Hypothalamus (tissue), 51 donors: ENCODE measurements at regions not wholly inside any gene's neighbourhood (a gene's known extent, or its start where the extent isn't known, plus 50 kb on each side); places are given as distances from the start of the nearest gene placed in this dataset.
A peak's percentile ranks its signal among the peaks of the same experiment; 100 is the strongest.

Experiments
- DNase-seq, 51 donors: peaks; one replicate each; lab custom pipeline; 2025; lab: John Stamatoyannopoulos, UW

GRCh38 chr5:67502951-67503350 is 306.4 kb upstream of the CD180 start:
- no peak for DNase-seq

GRCh38 chr5:67496051-67496450 is 299.5 kb upstream of the CD180 start:
- DNase-seq, result no peak

DNA sequence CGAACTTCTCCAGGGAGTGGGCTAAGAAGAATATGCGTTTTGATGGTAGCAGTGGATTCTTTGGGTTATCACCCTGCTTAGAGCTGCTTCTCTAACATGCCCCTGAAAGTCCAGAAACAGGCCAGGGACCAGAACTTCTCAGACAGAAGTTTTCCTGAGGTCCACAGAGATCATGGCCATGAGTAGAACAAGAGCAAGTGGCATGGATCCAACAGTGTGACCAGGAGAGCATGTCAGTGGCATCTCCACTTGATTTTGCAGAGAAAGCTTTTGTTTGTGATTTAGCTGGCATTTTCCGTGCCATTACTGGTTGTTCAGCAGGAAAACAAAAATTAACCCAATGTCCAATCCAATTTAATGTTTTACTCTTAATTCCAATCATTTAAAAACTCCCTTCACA is 298.5 kb upstream of the CD180 start:
- peak in 1 of 51 donors; percentile 4 for DNase-seq

DNA sequence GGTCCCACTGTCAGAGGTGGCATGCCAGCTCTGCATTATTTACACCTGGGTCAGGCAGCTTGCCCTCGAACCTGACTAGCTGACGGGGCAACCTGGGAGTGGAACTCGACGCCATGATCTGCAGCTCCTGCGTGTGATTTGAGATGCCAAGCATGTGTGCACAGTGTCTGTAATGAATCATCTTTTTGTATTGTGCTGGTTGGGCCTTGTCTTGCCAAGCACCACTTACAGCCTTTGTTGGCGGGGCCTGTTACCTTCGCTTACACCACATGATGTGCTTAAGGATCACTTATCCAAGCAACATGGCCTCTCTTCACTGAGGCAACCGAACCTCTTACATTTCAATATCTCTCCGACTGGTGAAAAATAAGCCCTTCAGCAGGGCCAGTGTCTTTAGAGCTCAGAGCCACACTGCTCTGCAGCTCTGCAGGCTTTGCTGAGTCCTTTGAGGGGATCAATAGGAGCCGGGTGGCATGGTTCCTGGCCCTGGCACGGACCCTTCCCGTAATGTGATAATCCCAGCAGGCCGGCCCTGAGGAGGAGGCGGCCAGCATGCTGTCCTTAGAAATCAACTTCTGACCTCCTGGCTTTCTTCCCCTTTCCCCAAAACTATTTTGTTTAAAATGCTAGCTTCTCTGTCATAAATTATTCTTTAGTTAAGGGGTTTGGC is 297.7 kb upstream of the CD180 start:
- peak in 26 of 51 donors; percentile 5 to 69 (median 24) for DNase-seq

DNA sequence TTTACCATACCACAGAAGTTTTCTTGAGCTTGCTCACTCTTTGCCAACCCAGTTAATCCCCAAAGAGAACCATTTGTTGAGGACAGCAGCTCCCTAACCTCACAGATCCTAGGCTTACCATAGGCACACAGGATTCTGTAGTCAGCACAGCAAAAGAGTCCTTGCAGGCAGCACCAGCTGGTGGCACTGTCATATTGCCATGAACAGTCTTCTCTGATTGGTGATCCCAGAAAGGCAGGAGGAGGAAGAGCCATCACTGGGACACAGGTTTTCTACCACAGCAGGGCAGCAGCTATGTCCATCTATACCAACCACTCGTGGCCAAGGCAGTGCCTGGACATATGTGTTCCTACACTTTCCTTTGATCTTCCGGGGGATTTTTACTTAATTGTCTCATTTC is 297.1 kb upstream of the CD180 start:
- peak in 40 of 51 donors; percentile 8 to 80 (median 42) for DNase-seq

DNA sequence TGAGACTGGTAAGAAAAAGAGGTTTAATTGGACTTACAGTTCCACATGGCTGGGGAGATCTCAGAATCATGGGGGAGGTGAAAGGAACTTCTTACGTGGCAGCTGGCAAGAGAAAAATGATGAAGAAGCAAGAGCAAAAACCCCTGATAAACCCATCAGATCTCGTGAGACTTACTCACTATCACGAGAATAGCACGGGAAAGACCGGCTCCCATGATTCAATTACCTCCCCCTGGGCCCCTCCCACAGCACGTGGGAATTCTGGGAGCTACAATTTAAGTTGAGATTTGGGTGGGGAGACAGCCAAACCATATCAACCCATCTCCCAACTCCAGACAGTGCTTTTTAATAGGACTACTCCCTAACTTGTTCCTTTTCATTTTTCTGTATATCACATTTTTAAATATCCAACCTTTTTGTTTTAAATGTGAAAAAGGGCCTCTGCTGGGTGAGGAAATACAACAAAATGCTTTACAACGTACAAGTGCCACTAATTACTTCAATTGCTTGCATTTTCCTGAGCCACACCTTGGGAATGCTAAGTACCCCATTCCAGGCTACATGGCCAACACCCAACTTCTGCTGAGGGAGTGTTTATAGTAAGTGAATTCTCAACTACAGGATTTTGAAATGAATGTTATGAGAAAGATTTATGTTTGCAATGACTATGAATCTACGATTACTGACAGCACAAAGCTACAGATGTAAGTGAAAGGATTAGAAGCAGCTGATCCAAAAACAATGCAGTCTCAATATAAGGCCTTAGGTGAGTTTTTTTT is 294.1 kb upstream of the CD180 start:
- no peak for DNase-seq

DNA sequence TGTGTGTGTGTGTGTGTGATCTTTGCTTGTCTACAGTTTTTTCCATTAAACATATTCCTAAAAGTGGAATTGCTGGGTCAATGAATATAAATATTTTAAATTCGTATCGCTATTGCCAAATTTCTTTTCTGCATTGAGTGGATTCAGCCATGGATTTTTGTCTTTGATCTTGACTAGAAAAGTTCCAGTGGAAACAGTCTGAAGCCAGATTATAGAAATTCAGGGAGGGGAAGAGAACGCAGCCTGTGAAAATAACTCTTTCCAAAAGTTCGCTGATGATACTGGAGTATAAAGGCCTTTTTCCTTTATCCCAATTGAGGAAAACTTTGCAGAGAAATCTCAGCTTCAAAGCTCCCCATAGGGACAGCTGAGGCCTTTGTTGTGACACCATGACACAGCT is 292.3 kb upstream of the CD180 start:
- DNase-seq, result no peak

DNA sequence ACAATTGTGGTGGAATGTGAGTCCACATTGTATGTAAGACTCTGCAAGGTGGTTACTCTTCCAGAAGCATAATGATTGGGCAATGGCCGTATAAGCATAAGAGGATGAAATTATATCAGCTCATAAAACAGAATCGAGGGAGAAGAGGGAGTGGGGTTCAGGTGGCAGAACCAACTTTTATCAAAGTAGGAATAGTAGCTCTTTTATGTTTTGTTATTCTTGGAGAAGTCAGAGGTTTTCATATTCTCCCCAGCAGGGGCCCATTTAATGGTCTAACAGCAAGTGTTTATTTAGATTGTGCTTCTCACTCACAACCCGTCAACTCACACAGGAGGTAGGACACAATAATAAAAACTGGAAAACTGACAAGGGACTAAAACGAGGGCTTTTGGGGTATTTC is 291.3 kb upstream of the CD180 start:
- DNase-seq, result no peak

GRCh38 chr5:67483453-67484030 is 286.9 kb upstream of the CD180 start:
- DNase-seq, result no peak

GRCh38 chr5:67481362-67481761 is 284.8 kb upstream of the CD180 start:
- DNase-seq, result no peak

DNA sequence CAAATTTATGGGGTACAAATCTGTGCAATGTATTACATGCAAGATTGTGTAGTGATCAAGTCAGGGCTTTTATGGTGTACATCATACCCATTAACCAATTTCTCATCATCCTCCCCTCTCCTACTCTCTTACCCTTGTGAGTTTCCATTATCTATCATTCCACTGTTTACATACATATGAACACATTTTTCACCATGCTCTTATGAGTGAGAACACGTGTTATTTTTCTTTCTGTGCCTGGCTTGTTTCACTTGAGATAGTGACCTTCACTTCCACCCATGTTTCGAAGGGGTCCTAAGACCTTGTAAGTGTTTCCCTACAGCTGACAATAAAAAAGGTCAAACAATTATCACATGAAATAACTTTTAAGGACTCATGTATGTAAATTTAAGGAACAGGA is 281.7 kb upstream of the CD180 start:
- DNase-seq, result no peak

DNA sequence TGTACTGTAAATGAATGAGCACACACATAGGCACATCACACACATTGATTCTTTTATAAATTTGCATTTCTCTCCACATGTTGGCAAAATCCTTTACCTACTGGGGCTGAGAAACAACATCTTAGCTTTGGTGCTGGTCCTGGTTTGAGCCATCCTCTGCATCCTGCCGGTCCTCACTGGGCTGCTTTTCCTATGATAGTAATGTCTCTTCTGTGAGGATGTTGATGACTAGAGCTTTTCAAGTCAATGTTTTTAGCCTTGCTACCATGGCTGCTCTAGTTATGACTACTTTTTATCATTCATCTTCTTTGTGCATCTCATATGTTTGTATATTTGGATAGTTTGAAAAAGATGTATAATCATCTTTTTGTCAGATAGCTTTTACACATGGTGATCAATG is 280.4 kb upstream of the CD180 start:
- DNase-seq, result no peak

DNA sequence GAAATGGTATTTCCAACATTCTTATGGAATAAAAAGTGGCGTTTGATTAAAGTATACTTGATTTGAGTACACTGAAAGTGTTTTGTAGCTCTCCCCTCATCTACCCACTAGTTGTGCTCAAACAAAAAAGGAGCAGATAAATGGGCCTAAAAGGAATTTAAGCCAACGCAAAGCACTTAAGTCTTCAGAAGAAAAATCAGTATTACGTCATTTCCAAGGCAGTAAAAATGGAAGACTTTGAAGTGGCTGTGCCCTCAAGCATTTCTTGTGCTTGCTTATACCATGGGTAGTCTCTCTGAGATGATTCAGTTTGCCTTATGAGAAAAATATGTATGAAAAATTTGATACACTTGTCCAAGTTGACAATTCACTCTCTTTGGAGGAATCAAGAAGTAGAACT is 279.9 kb upstream of the CD180 start:
- DNase-seq, result no peak

GRCh38 chr5:67475489-67475888 is 278.9 kb upstream of the CD180 start:
- DNase-seq, result no peak

DNA sequence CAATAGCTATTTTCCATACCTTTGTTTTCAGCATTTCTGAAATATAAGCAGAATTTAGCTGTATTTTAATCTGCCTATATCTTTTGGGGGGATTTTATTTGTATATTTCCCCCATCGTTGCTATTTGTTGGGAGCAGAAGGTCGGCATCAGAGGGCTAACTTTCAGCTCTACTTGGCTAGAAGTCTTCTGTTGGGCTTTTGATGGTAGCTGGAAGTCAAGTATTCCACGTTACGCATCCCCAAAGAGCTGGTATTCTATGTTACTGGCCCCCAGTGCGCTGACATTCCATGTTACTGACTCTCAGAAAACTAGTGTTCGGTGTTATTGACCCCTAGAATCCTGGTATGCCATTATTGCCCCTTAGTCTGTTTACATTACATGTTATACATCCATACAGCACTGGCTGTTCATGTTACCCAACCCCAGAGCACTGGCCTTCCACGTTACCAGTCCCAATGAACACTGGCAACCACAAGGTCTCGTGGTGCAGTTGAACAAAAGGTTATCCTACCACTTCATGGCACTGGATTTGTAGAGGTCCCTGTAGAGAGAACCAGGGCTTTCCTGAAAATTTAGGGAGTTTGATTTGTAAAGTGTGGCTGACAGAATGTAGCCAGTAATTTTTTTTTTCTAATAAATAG is 278.1 kb upstream of the CD180 start:
- DNase-seq, result no peak

- DNase-seq, result no peak
Observed at GRCh38 chr5:67467110-67467509, 270.5 kb upstream of the CD180 start.

DNA sequence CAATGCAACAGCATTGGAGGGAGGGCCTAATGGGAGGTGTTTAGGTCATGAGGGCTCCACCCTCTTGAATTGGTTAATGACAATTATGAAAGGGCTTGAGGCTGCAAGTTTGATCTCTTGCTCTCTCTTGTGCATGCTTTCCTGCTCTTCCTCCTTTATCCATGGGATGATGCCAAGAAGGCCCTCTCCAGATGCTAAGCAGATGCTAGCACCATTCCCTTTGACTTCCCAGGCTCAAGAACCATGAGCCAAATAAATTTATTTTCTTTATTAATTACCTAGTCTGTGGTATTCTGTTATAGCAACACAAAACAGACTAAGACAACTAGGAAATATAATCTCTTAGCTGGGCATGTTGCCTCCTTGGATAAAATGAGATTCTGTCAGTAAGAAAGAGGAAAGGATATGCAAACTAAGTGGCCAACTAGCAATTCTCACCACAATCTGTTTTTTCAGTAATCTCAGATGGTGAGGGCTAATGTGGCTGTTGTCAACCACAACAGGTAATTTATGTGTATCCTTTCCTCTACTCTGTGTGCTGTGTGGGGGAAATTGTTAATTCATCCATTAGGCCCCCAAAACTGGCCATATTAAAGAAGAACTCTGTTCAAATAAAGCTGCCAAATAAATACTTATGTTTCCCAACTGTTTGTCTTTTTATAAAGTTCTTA is 269.1 kb upstream of the CD180 start:
- no peak for DNase-seq

DNA sequence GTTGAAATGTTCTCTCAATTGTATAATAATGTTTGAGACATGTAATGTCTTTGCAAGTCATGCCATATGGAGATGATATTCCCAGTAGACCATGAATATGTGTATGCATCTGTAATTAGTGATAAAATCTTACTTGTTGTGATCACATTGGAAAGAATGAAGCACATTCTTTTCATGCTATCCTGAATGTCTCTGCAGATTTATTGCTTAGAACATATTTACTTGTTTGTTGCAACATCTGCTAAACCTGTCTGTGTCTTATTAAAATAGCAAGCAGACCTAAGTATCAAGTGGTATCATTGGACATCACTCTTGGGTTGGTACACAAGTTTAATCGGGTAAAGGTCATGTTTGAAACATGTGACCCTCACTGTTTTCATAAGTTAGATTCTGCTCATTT is 265.5 kb upstream of the CD180 start:
- no peak for DNase-seq

DNA sequence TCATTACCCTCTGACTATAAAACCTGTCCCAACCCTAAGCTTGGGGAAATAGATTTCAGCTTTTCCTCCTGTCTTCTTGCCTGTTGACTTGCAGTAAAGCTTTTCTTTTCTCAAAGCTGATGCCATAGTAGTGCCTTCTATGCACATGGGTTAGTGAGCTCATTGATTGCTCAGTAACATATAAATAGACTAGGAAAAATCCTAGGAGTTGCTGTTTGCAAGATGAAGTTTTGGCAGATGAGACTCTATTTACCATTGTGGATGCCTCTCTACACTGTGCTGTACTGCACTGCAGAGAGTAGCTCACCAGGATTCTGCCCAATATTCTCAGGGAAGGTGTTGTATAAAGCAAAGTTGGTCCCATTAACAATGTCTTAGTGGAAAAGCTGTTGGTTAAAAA is 262.7 kb upstream of the CD180 start:
- DNase-seq, result no peak

DNA sequence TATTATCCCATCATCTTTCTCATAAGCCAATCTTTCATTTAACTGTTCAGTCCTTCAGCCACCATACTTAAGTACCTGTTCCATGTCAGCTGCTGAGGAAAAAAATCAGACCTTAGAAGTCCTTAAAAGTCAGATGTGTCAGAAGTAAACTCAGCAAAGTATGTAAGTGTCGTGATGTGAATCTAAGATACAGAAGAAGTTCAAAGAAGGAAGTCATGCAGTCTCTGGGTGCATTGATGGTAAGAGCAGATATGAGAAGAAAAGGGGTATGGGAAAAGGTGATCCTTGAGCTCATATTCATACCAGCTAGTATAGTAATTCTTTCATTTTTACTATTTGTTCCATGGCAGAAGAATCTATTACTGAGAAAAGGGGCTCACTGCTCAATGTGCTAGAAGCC is 259.4 kb upstream of the CD180 start:
- DNase-seq, result no peak

DNA sequence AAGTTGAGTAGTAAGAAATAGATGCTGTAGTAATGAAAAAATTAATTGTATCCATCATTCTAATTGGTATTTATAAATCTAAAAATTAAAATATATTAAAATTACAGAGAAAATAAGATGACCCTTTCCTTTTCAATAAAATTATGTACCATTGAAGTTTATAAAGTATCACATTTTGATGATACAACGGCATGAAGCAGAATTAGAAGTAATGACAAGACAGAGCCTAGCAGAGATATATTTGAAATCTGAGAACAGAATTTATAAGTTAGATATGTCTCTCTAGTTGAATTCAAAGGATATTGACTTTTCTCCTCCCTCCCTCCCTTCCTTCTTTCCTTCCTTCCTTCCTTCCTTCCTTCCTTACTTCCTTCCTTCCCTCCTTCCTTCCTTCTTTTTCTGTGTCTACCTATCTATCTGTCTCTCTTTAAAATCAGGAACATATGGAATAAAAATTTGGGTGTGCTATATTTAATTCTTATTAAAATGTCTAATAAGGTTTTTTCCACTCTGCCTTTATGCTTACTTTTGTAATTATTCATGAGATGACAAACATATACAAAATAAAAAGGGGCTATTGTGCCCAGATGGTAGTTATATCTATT is 258.5 kb upstream of the CD180 start:
- DNase-seq, result no peak
